ENCODE measurements at regions not wholly inside any gene's neighbourhood (a gene's known extent, or its start where the extent isn't known, plus 50 kb on each side); places are given as distances from the start of the nearest gene placed in this dataset.

GRCh38 chr6:119716668-119717270 lies 367.2 kb upstream of the MAN1A1 start (continued):
- TF ChIP-seq CHD1 (IDR thresholded peaks at IDR 0.05; ENCODE audit: low read depth, low read length): no peak
- TF ChIP-seq NRF1 (IDR thresholded peaks at IDR 0.05; ENCODE audit: low read depth, low read length): no peak
- no peak for TF ChIP-seq EZH2 (IDR thresholded peaks at IDR 0.05; ENCODE audit: low read depth, low read length, severe bottlenecking)
